ENCODE measurements at regions not wholly inside any gene's neighbourhood (a gene's known extent, or its start where the extent isn't known, plus 50 kb on each side); places are given as distances from the start of the nearest gene placed in this dataset.
"Not testable (repeated sequence)": the region's sequence is repeated elsewhere in the genome, so short reads cannot be mapped to it uniquely, and the experiment has no call there.

DNA sequence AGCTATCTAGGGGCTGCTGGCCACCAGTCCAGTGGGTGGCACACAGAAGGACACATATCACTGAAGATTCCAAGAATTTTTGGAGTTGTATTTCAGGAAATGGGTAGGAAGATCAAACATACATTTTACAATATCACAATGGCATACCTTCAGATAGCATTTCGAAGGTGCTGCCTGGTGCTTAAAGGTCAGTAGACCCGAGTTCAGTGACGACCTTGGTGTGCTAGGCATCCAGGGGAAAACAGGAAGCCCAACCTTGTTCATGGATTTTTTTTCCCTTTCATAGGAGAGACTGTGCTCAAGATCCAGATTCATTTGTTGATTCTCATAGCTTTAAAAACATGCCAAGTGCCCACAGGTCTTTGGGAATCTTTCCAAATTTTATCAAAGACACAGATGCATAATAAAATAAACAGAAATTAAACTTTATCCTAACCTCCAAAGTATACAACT, 51.0 kb upstream of the RCBTB2 start:
- DNase-seq, result no peak

DNA sequence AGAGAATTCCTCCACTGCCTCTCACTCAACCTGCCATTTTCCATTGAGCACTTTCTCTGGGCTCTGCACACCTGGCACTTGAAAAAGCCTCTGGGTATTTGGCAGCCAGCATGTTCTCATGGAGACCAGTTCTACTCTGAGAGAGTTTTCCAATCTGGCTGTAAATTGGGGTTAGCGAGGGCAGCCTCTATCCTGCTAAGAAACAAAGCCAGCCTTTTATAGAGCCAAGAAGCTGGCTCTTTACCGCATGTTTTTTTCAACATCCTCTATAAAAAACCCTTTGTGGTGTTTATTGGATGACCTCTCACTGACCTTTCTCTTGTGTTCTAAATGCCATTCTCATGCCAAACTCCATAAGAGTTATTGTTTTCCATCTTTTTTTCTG, 52.6 kb upstream of the RCBTB2 start:
- DNase-seq, result peak in 1 of 3 donors; percentile 61

DNA sequence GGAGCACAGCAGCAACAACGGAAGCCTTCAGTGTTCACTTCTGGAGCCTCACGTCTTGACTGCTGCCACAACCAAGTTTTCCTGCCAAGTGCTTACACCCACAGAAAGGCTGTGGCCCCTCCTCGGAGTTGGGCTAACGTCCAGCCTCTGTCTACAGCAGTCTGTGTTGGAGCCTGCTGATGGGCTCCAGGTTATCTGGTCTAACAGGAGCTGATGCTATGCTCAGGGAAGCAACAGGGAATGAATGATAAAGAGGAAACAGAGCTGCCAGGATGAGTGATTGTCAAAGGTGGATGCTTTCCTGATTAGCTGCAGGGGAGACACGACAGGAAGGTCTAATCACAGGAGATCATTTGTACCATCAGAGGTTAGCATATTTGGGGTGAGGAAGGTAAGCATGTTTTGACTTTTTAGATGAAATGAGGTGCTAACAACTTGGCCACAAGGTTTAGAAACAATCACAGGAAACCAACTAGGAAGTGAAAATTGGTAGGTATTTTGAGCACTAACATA, 53.8 kb upstream of the RCBTB2 start:
- DNase-seq, result peak in 1 of 3 donors; percentile 58

DNA sequence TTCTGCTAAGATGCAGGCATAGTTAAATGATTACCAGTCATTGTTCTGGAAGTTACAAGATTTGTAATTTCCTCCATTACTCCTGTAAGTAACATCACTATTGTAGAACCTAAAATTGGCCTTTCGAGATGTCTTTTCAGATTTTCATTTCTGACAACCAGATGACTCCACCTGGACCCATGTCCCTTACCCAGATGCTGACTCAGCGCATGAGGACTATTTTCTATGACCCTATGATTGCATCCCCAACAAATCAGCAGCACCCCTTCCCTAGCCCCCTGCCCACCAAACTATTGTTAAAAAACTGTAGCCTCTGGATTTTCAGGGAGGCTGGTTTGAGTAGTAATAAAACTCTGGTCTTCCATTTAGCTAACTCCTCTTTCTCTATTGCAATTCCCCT, 55.2 kb upstream of the RCBTB2 start:
- DNase-seq, result no peak

DNA sequence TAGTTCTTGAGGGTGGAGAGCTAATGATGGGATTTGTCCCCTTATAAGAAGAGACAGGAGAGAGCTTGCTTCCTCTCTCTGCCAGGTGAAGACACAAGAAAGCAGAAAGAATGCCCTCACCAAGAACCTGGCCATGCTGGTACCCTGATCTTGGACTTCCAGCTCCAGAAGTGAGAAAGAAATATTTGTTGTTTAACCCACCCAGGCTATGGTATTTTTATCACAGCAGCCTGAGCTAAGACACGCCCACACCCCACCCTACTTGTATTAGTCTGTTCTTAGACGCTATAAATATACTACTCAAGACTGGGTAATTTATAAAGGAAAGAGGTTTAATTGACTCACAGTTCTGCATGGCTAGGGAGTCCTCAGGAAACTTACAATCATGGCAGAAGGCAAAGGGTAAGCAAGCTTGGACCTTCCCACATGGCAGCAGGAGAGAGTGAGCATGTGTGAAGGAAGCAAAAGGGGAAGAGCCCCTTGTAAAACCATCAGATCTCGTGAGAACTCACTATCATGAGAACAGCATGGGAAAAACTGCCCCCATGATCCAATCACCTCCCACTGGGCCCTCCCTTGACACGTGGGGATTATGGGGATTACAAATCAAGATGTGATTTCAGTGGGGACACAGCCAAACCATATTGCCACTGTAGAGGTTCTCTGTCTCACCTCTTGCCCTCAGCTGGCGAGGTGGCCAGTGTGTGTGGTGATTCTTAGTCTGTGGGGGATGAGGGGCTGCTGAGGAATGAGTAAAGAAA, 57.4 kb upstream of the RCBTB2 start:
- DNase-seq, result no peak

DNA sequence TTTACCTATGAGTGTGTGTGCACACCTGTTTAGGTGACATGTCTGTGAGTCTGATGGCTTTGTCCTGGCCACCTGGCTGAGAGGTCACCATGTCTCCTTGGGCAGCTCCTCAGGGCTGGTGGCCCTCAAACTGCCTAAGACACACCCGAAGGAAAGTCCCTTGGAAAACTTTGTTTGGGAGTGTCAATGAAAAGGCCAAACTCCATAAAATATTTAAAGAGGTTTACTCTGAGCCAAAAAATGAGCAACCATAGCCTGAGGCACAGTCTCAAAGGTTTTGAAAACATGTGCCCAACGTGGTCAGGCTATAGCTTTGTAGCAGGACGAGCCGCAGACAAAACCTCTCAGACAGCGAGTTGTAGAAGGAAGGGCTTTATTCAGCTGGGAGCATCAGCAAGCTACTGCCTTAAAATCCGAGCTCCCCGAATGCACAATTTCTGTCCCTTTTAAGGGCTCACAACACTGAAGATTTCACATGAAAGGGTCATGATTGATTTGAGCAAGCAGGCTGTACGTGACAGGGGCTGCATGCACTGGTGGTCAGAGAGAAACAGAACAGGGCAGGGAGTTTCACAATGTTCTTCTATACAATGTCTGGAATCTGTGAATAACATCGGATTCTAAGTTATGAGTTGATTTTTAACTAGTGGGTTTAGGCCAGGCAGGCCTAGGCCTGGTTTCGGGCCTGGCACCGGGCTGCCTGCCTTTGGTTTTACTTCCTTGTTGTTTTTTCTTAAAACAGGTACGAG, 58.4 kb upstream of the RCBTB2 start:
- DNase-seq, result not testable (repeated sequence)

DNA sequence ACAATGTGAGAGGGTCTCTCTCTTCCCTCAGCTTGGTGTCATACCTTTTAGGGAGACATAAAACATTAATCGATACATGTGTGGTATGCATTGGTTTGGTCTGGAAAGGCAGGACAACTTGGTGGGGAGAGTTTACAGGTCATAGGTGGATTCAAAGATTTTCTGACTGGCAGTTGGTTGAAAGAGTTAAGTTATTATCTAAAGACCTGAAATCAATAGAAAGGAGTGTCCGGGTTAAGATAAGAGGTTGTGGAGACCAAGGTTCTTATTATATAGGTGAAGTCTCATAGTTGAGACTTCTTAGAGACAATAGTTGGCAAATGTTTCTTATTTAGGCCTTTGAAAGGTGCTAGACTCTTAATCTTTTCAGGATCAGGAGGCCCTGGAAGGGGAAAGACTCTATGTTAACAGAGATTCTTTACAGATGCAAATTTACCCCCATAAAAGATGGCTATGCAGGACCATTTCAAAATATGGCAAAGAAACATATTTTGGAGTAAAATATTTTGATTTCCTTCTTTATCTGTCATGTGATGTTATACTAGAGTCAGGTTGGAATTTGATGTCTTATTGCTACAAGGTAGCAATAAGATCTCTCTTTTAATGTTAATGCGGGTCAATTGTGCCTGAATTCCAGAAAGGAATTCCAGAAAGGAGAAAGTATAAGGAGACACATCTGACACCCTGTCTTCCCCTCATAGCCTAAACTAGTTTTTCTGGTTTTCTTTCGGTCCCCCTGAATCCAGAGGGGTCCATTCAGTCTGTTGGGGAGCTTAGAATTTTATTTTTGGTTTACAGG, 59.2 kb upstream of the RCBTB2 start:
- no peak for DNase-seq

DNA sequence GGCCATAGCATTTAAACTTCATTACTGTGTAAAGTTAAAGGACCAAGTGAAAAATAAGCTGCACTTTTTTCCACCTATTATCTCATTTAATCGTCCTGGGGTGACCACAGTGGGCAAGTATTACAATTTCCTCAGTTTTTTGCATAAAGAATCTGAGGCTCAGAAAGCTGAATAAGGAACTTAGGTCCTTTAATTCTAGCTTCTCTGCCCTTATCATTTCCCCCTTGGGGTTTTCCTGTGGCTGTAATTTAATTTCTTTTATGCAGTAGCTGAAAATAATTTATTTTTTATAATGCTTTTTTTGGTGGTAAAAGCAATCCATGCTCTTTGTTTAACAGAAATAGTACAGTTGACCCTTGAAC, 59.8 kb upstream of the RCBTB2 start:
- no peak for DNase-seq

DNA sequence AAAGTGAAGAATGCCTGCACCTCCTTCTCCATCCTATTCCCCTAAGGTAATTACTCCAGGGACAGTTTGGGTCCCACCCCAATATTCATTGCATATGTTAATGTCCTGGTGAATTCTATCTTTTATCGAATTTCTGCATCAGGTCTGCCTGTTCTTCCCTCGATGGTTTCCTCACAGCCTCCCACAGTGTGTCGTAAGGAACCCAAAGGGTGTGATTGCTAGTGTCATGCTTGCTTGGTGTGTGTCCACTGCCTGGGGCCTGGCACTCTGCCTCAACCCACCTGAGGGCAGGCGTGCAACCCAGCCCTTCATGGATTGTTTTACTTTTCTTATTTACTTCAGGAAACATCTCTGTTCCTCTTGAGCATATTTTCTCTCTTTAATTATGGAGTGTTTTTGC, 60.2 kb upstream of the CYSLTR2 start:
- DNase-seq, result no peak

DNA sequence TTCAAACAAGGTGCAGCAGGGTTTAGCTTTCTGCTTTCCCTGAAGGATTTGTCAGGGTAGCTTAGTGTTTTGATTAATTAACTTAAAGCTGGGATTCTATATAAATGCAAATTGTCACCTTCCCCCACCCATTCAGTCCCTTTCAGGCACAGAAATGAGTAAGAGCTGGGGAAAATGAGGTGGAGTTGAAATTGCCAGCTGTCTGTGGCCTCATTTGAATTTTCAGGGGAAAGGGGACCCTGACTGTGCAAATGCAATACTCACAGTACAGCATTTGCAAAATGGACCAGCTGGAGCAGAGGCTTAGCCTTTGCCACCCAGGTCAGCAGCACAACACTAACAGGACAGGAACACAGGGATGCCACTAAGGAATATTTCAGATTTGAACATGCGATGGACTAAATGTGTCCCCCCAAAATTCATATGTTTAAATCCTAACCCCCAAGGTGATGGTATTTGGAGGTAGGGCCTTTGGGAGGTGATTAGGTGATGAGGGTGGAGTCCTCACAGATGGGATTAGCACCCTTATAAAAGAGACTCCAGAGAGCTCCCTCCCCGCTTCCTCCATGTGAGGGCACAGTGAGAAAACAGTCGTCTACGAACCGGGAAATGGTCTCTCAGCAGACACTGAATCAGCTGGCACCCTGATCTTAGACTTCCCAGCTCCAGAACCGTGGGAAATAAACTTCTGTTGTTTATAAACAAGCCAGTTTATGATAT, 59.5 kb upstream of the CYSLTR2 start:
- no peak for DNase-seq

DNA sequence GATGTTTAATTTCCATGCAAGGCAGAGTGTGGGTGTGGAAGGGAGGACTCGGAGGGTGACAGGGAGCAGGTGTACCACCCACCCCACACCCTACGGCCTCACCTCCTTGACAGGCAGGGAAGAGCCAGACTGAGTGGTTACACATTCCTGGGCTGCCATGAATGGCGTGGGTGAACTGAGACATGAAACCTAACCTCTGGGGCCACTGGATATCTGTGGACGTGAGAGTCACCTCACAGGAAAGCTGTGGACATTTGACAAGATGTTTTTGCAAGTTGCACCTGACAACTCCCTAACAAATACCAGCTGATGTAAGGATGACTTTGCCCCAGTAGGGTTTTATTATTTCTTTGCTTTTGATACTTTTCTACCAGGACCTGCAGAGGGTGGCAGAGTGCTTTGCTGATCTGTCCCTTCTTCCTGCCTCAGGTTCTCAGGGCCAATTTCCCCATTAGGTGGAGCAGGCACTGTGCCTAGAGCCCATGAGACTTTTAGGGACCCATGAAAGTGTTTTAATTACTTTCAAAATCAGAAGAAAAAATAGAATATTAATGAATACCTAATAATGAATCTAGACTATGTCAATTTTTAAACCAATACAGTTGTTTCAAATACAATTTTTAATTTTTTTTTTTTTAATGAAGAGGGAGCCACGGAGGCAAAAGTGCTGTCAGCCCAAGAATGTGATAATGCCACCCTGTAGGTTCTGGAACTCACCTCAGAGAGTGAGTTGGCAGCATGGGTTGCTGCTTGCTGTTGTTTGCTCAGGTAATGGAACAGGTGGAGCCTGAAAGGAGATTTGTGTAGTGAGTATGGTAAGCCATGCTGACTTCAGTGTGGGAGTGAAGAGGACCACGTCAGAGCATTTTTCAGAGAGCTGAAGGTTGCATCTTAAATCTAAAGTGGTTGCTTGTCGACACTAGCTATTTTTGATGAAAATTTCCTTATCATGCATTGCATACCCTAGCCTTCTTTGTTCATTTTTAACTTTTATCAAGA, 58.0 kb upstream of the CYSLTR2 start:
- peak in 2 of 3 donors; percentile 59 to 65 for DNase-seq

DNA sequence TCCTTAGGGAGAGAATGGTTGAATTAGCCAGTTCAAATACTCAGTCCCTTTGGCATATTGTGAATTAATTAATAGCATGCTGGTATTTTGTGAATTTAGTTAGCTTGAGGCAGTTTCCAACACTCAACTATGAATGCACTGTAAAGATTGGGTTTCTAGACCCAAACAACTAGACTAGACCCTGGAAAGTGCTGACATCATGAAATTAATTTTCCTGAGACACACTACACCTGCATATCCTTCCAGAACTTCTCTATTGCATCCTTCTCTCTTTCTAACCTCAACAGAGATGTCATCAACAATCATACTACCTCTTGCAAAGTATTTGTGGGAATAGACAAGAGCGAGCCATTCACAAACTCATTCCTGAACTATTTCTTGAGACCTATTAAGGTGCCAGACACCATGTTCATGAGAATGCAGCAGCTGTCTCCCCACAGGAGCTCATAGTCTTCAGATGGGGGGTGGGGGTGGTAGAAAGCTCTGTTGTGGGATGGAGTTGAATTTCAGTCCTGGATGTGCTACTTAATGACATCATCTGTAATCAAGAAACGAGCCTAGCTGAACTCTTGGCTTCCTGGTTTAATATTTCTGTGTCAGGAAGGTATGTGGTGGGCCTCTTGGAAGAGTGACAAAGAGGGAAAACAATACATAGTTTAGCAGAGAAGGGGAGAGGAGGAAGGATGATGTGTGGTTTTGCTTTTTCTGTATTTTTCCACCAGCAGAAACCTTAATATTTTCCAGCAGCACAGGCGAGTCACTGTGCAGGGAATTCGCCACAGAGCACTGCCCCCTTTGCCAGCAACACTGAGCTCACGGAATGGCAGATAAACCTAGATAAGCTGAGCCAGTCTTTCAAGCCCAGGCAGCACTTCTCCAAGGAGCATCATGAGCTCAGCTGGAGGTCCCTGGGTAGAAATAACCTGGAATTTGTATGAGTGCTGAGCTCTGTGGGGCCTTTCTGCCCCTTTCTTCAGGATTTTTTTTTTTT, 53.1 kb upstream of the CYSLTR2 start:
- peak; percentile 45 to 70 (median 66) for DNase-seq

DNA sequence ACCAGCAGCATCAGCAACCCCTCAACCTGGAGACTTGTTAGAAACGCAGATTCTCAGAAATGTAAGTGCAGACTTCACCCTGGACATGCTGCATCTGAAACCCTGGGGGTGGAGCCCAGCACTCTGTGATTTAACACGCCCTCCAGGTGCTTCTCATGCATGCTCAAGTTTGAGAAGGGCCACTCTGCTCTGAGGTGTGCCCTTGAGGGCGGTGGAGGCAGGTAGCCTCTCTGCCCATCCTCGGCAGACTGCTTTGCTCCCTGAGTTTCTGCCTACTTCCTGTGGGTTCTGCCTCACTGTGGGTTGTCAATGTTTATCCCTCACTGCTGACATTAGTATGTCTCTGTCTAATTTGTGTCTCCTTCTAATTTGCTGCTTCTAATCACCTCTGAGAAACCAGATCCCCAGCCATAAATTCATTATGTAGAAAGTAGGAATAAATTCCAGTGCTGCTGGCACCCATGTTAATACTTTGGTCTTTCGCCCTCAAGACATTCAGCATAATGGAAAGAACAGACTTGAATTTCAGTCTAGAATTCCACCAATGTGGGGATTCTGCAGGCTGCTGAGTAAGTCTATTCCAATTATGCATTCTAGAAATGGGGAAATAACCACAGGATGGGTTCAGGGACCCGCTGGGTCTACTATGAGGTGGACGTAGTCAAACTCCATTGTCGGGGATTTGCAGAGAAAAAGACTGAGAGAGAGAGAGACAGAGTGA, 51.3 kb upstream of the CYSLTR2 start:
- no peak for DNase-seq

DNA sequence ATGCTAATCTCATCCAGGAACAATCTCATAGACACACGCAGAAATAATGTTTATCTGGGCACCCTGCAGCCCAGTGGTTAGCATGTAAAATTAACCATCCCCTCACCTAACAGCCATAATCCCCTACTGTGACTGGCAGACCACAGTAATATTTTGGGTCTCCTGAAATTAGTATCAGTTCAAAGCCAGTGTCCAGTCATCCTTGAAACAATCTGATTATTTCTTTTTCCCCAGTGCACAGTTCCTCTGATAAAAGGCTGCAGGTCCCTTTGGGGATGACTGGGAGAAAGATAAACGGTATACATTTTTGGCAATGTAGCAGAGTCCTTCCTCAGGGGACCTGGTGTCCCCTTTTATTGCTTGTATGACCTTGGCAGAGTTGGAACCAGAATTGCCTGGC, 50.4 kb upstream of the CYSLTR2 start:
- DNase-seq, result no peak

Measured in muscle of back (tissue), 3 donors.